ENCODE measurements at regions not wholly inside any gene's neighbourhood (a gene's known extent, or its start where the extent isn't known, plus 50 kb on each side); places are given as distances from the start of the nearest gene placed in this dataset.
"Not testable (repeated sequence)": the region's sequence is repeated elsewhere in the genome, so short reads cannot be mapped to it uniquely, and the experiment has no call there.

- H3K27ac Mint-ChIP-seq, result no peak overlapping the region
- H3K9me3 Mint-ChIP-seq, result no peaks in the 10 kb centered on the region
- POLR2A ChIA-PET, result no interaction called here
Measured at GRCh38 chr5:63055421-63055820, 476.8 kb downstream of the LRRC70 start.

GRCh38 chr5:63053019-63053638, 474.5 kb downstream of the LRRC70 start:
- DNase-seq, result no peak
- ChIA-PET CTCF (no interaction called here), POLR2A (no interaction called here)
- Mint-ChIP-seq H3K27me3 (no peaks in the 10 kb centered on the region), H3K4me3 (no peak overlapping the region), H3K36me3 (ENCODE audit: low read depth) (no peaks in the 10 kb centered on the region), H3K27ac (no peak overlapping the region), H3K4me1 (no peaks in the 10 kb centered on the region), H3K9me3 (no peaks in the 10 kb centered on the region)

More at GRCh38 chr5:63055421-63055820, 476.8 kb downstream of the LRRC70 start:
- no peaks in the 10 kb centered on the region for H3K36me3 Mint-ChIP-seq (ENCODE audit: low read depth)
- H3K27me3 Mint-ChIP-seq, result no peaks in the 10 kb centered on the region
- CTCF ChIA-PET, result no interaction called here
- no peak for DNase-seq
- H3K4me1 Mint-ChIP-seq, result no peaks in the 10 kb centered on the region
- no peak overlapping the region for H3K4me3 Mint-ChIP-seq

GRCh38 chr5:63050916-63051315, 472.3 kb downstream of the LRRC70 start:
- Mint-ChIP-seq H3K36me3 (ENCODE audit: low read depth) (no peaks in the 10 kb centered on the region), H3K9me3 (no peaks in the 10 kb centered on the region), H3K27me3 (no peaks in the 10 kb centered on the region), H3K27ac (no peak overlapping the region), H3K4me1 (no peaks in the 10 kb centered on the region), H3K4me3 (no peak overlapping the region)
- DNase-seq, result no peak
- POLR2A ChIA-PET, result no interaction called here
- CTCF ChIA-PET, result no interaction called here

GRCh38 chr5:63049935-63050334, 471.3 kb downstream of the LRRC70 start:
- Mint-ChIP-seq H3K9me3 (no peaks in the 10 kb centered on the region), H3K36me3 (ENCODE audit: low read depth) (no peaks in the 10 kb centered on the region), H3K4me1 (no peaks in the 10 kb centered on the region), H3K27ac (no peak overlapping the region), H3K27me3 (no peaks in the 10 kb centered on the region), H3K4me3 (no peak overlapping the region)
- no peak for DNase-seq
- POLR2A ChIA-PET, result no interaction called here
- CTCF ChIA-PET, result no interaction called here

- ChIA-PET CTCF (no interaction called here), POLR2A (no interaction called here)
- H3K36me3 Mint-ChIP-seq (ENCODE audit: low read depth), result no peaks in the 10 kb centered on the region
- H3K4me3 Mint-ChIP-seq, result no peak overlapping the region
- no peaks in the 10 kb centered on the region for H3K27me3 Mint-ChIP-seq
- H3K9me3 Mint-ChIP-seq, result no peaks in the 10 kb centered on the region
- H3K4me1 Mint-ChIP-seq, result no peaks in the 10 kb centered on the region
- no peak for DNase-seq
- no peak overlapping the region for H3K27ac Mint-ChIP-seq
Measured at GRCh38 chr5:63043792-63044191, 465.2 kb downstream of the LRRC70 start.

- CTCF ChIA-PET, result no interaction called here
- H3K4me3 Mint-ChIP-seq, result no peak overlapping the region
- POLR2A ChIA-PET, result no interaction called here
- H3K4me1 Mint-ChIP-seq, result no peaks in the 10 kb centered on the region
- no peak overlapping the region for H3K27ac Mint-ChIP-seq
- H3K27me3 Mint-ChIP-seq, result no peaks in the 10 kb centered on the region
- DNase-seq, result no peak
- peaks cover 19% of the 10 kb centered on the region for H3K9me3 Mint-ChIP-seq
- H3K36me3 Mint-ChIP-seq (ENCODE audit: low read depth), result no peaks in the 10 kb centered on the region
Measured at GRCh38 chr5:63032343-63032742, 453.7 kb downstream of the LRRC70 start.

- Mint-ChIP-seq H3K4me1 (peaks cover 2% of the 10 kb centered on the region), H3K36me3 (ENCODE audit: low read depth) (no peaks in the 10 kb centered on the region), H3K9me3 (peaks cover 19% of the 10 kb centered on the region), H3K27me3 (no peaks in the 10 kb centered on the region), H3K4me3 (no peak overlapping the region), H3K27ac (no peak overlapping the region)
- CTCF ChIA-PET, result no interaction called here
- POLR2A ChIA-PET, result no interaction called here
- no peak for DNase-seq
Measured at GRCh38 chr5:63029891-63030290, 451.3 kb downstream of the LRRC70 start.

GRCh38 chr5:63025679-63026078, 447.1 kb downstream of the LRRC70 start:
- ChIA-PET CTCF (no interaction called here), POLR2A (no interaction called here)
- Mint-ChIP-seq H3K36me3 (ENCODE audit: low read depth) (no peaks in the 10 kb centered on the region), H3K9me3 (no peaks in the 10 kb centered on the region), H3K27ac (no peak overlapping the region), H3K27me3 (no peaks in the 10 kb centered on the region), H3K4me1 (peaks cover 2% of the 10 kb centered on the region), H3K4me3 (no peak overlapping the region)
- DNase-seq, result no peak

- no peak overlapping the region for H3K27ac Mint-ChIP-seq
- peaks cover 2% of the 10 kb centered on the region for H3K4me1 Mint-ChIP-seq
- no peaks in the 10 kb centered on the region for H3K36me3 Mint-ChIP-seq (ENCODE audit: low read depth)
- no peak for DNase-seq
- H3K4me3 Mint-ChIP-seq, result no peak overlapping the region
- no peaks in the 10 kb centered on the region for H3K27me3 Mint-ChIP-seq
- H3K9me3 Mint-ChIP-seq, result no peaks in the 10 kb centered on the region
- ChIA-PET POLR2A (no interaction called here), CTCF (no interaction called here)
Measured at GRCh38 chr5:63022403-63022802, 443.8 kb downstream of the LRRC70 start.

- no peak overlapping the region for H3K27ac Mint-ChIP-seq
- no peak overlapping the region for H3K4me3 Mint-ChIP-seq
- no peak for DNase-seq
- peaks cover 14% of the 10 kb centered on the region for H3K9me3 Mint-ChIP-seq
- H3K36me3 Mint-ChIP-seq (ENCODE audit: low read depth), result no peaks in the 10 kb centered on the region
- POLR2A ChIA-PET, result no interaction called here
- H3K27me3 Mint-ChIP-seq, result no peaks in the 10 kb centered on the region
- no peaks in the 10 kb centered on the region for H3K4me1 Mint-ChIP-seq
- CTCF ChIA-PET, result no interaction called here
Measured at GRCh38 chr5:63011158-63011557, 432.5 kb downstream of the LRRC70 start.

- no peaks in the 10 kb centered on the region for H3K36me3 Mint-ChIP-seq (ENCODE audit: low read depth)
- ChIA-PET CTCF (no interaction called here), POLR2A (no interaction called here)
- no peaks in the 10 kb centered on the region for H3K4me1 Mint-ChIP-seq
- DNase-seq, result no peak
- no peak overlapping the region for H3K4me3 Mint-ChIP-seq
- H3K27ac Mint-ChIP-seq, result no peak overlapping the region
- peaks cover 14% of the 10 kb centered on the region for H3K9me3 Mint-ChIP-seq
- H3K27me3 Mint-ChIP-seq, result no peaks in the 10 kb centered on the region
Measured at GRCh38 chr5:63008195-63008594, 429.6 kb downstream of the LRRC70 start.

- H3K4me1 Mint-ChIP-seq; H3K36me3 Mint-ChIP-seq (ENCODE audit: low read depth); H3K4me3 Mint-ChIP-seq; DNase-seq; H3K27me3 Mint-ChIP-seq; POLR2A ChIA-PET; H3K27ac Mint-ChIP-seq; CTCF ChIA-PET: not testable (repeated sequence)
- peaks cover 15% of the 10 kb centered on the region for H3K9me3 Mint-ChIP-seq
Measured at GRCh38 chr5:62994842-62995241, 416.2 kb downstream of the LRRC70 start.

- Mint-ChIP-seq H3K27me3 (no peaks in the 10 kb centered on the region), H3K27ac (no peak overlapping the region), H3K4me1 (no peaks in the 10 kb centered on the region), H3K36me3 (ENCODE audit: low read depth) (no peaks in the 10 kb centered on the region), H3K4me3 (no peak overlapping the region), H3K9me3 (peaks cover 21% of the 10 kb centered on the region)
- POLR2A ChIA-PET, result no interaction called here
- CTCF ChIA-PET, result no interaction called here
- no peak for DNase-seq
Measured at GRCh38 chr5:62985749-62986148, 407.1 kb downstream of the LRRC70 start.

GRCh38 chr5:62982348-62982747, 403.7 kb downstream of the LRRC70 start:
- Mint-ChIP-seq H3K4me1 (no peaks in the 10 kb centered on the region), H3K4me3 (no peak overlapping the region), H3K27ac (no peak overlapping the region), H3K27me3 (no peaks in the 10 kb centered on the region), H3K9me3 (peaks cover 17% of the 10 kb centered on the region), H3K36me3 (ENCODE audit: low read depth) (no peaks in the 10 kb centered on the region)
- ChIA-PET CTCF (no interaction called here), POLR2A (no interaction called here)
- DNase-seq, result no peak
